Uterus (tissue), 2 donors: ENCODE measurements at regions not wholly inside any gene's neighbourhood (a gene's known extent, or its start where the extent isn't known, plus 50 kb on each side); places are given as distances from the start of the nearest gene placed in this dataset.

Source experiments
- POLR2A ChIP-seq, 2 donors: fragments of 450-650 bp; IDR thresholded peaks; one replicate each; pipeline ENCODE4 v1.6.1; 2016; ENCODE audit warnings: antibody characterized with exemption in 2 of 2, mild to moderate bottlenecking in 1 of 2, moderate library complexity in 1 of 2
- TF ChIP-seq, protein P1 (sequence below), 4 experiments: fragments of 200-600 bp in 2 of 4; fragments of 450-650 bp in 2 of 4; sonication (generic) in 2 of 4; IDR thresholded peaks; one replicate each; pipeline ENCODE4 v1.5.1; 2016 to 2019; ENCODE audit warnings: antibody characterized with exemption in 4 of 4, mild to moderate bottlenecking in 2 of 4, moderate library complexity in 1 of 4

DNA sequence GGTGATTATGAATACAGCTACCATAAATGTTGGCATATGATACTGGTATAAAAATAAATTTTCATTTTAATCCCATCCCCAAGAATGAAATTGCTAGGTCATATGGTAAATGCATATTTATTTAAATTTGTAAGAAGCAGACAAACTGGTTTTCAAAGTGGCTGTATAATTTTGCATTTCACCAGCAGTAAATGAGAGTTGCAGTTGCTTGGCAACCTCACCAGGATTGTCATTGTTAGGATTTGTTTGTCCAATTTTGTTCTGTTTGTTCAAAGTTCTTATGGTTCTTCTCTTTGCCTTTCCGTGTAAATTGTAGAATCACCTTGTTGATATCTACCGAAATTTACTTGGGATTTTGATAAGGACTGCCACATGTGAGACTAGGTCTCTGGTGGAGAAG is 237.4 kb downstream of the OTUD1 start:
- TF ChIP-seq, protein P1, sequence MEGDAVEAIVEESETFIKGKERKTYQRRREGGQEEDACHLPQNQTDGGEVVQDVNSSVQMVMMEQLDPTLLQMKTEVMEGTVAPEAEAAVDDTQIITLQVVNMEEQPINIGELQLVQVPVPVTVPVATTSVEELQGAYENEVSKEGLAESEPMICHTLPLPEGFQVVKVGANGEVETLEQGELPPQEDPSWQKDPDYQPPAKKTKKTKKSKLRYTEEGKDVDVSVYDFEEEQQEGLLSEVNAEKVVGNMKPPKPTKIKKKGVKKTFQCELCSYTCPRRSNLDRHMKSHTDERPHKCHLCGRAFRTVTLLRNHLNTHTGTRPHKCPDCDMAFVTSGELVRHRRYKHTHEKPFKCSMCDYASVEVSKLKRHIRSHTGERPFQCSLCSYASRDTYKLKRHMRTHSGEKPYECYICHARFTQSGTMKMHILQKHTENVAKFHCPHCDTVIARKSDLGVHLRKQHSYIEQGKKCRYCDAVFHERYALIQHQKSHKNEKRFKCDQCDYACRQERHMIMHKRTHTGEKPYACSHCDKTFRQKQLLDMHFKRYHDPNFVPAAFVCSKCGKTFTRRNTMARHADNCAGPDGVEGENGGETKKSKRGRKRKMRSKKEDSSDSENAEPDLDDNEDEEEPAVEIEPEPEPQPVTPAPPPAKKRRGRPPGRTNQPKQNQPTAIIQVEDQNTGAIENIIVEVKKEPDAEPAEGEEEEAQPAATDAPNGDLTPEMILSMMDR (IDR thresholded peaks at IDR 0.05), result no peak
- TF ChIP-seq POLR2A (IDR thresholded peaks at IDR 0.05), result no peak
